Pancreas (tissue), 10 donors: ENCODE measurements at regions not wholly inside any gene's neighbourhood (a gene's known extent, or its start where the extent isn't known, plus 50 kb on each side); places are given as distances from the start of the nearest gene placed in this dataset.

Experiments
- ATAC-seq, 4 donors: fragments of 200-7000 bp; cut with Tn5 transposase; one replicate each; pipeline versions ENCODE4 v1.8.0 to v1.9.1; 2020; ENCODE audit warnings: mild to moderate bottlenecking in 4 of 4, moderate library complexity in 4 of 4
- DNase-seq, 6 donors: peaks; one replicate each; pipeline ENCODE4 v3.0.0-alpha.2; 2020
- FAIRE-seq: peaks from 2 replicates; lab custom pipeline; 2012; peaks lifted over from hg19 to GRCh38; lab: Jason Lieb, UNC
- H3K27ac ChIP-seq, 4 donors: fragments of 200-600 bp; sonication (generic); 1 replicate in 3 of 4; 2 replicates in 1 of 4; pipeline versions ENCODE4 v1.5.0 to v1.8.0; 2020
- H3K27me3 ChIP-seq, 4 donors: fragments of 200-600 bp; one replicate each; pipeline ENCODE4 v1.8.0; 2021
- H3K36me3 ChIP-seq, 3 donors: fragments of 200-600 bp; sonication (generic) in 1 of 3; one replicate each; pipeline versions ENCODE4 v1.5.0 to v1.8.0; 2020 to 2021
- H3K4me1 ChIP-seq, 3 donors: fragments of 200-600 bp; one replicate each; pipeline ENCODE4 v1.8.0; 2021
- H3K4me3 ChIP-seq, 4 donors: fragments of 200-600 bp; sonication (generic) in 2 of 4; one replicate each; pipeline versions ENCODE4 v1.5.0 to v1.8.0; 2020 to 2021
- H3K9me3 ChIP-seq, 4 donors: fragments of 200-600 bp; one replicate each; pipeline ENCODE4 v1.8.0; 2021
- WGBS, 2 donors: extraction: QIAGEN DNeasy Blood & Tissue Kit; methylation state at CpG; one replicate each; pipeline ENCODE4 v1.1.7; 2013; 5-methylcytosine and 5-hydroxymethylcytosine counted together
- intact Hi-C, 3 donors: fragments of 100-400 bp; cut with DNase I; formaldehyde crosslinking; loops; one replicate each; pipeline versions ENCODE4 v1.11.1 to v1.14.2; 2022
- TF ChIP-seq, protein P1 (sequence below), 4 donors: fragments of 200-600 bp; sonication (generic) in 3 of 4; IDR thresholded peaks; one replicate each; pipeline versions ENCODE4 v1.5.0 to v1.8.0; 2021; ENCODE audit warnings: antibody characterized with exemption in 4 of 4
- donor health status: healthy with polysubstance abuse.
- donor health status: DM: no; HTN: no; CAD: no; lungs with moderate emphysema.
- donor health status: DM: no; HTN: no; CAD: no.
- donor health status: control.
- donor health status: control.
- donor health status: Bipolar disorder and iron deficiency.
- donor health status: DM: yes; HTN: yes; CAD: no.
- donor health status: DM: no; HTN: no; CAD: no.
- donor health status: DM: no; HTN: no; CAD: no.
- donor health status: DM: yes; HTN: yes; CAD: no.

DNA sequence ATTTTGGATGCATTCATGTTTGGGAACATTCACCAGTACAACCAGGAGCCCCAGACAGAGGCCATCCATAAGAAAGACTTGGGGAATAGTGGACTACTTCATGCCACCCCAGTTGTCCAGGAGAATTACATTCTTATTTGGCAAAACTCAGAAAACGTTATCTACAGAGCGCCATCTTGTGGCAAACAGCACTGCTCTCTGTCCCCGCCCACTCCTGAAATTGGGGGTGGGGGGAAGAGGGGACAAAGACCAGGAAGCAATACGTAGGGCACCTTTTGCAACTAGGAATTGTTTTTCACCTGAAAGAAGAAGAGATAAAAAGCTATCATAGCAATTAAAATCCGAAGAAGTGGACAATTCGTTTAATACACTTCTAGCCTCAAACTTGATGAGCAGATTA, 134.6 kb upstream of the MGMT start:
- WGBS, 2 donors: 16 to 21% methylated on average over 6 of the region's 6 CpGs
- TF ChIP-seq, protein P1, sequence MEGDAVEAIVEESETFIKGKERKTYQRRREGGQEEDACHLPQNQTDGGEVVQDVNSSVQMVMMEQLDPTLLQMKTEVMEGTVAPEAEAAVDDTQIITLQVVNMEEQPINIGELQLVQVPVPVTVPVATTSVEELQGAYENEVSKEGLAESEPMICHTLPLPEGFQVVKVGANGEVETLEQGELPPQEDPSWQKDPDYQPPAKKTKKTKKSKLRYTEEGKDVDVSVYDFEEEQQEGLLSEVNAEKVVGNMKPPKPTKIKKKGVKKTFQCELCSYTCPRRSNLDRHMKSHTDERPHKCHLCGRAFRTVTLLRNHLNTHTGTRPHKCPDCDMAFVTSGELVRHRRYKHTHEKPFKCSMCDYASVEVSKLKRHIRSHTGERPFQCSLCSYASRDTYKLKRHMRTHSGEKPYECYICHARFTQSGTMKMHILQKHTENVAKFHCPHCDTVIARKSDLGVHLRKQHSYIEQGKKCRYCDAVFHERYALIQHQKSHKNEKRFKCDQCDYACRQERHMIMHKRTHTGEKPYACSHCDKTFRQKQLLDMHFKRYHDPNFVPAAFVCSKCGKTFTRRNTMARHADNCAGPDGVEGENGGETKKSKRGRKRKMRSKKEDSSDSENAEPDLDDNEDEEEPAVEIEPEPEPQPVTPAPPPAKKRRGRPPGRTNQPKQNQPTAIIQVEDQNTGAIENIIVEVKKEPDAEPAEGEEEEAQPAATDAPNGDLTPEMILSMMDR (IDR thresholded peaks at IDR 0.05): peak in 2 of 4 donors; percentile 6 to 7
- intact Hi-C loops: no loop called here
- H3K9me3 ChIP-seq: no peaks in the 10 kb centered on the region
- DNase-seq: no peak
- no peaks in the 10 kb centered on the region for H3K36me3 ChIP-seq
- no peak overlapping the region for H3K4me3 ChIP-seq
- no peak overlapping the region for H3K27ac ChIP-seq
- peaks cover 0 to 7% (median 0%) of the 10 kb centered on the region in 4 donors for H3K27me3 ChIP-seq
- FAIRE-seq: no peak
- no peak for ATAC-seq
- no peaks in the 10 kb centered on the region for H3K4me1 ChIP-seq

GRCh38 chr10:129333706-129334105, 133.3 kb upstream of the MGMT start:
- H3K4me3 ChIP-seq: no peak overlapping the region
- no peaks in the 10 kb centered on the region for H3K36me3 ChIP-seq
- H3K27ac ChIP-seq: no peak overlapping the region
- ATAC-seq: no peak
- H3K9me3 ChIP-seq: no peaks in the 10 kb centered on the region
- no peak for DNase-seq
- FAIRE-seq: no peak
- no peaks in the 10 kb centered on the region for H3K4me1 ChIP-seq
- peaks cover 0 to 7% (median 0%) of the 10 kb centered on the region in 4 donors for H3K27me3 ChIP-seq
- TF ChIP-seq, protein P1 (IDR thresholded peaks at IDR 0.05): no peak
- WGBS, 2 donors: 68 to 77% methylated on average over 8 of the region's 8 CpGs
- intact Hi-C loops: no loop called here

DNA sequence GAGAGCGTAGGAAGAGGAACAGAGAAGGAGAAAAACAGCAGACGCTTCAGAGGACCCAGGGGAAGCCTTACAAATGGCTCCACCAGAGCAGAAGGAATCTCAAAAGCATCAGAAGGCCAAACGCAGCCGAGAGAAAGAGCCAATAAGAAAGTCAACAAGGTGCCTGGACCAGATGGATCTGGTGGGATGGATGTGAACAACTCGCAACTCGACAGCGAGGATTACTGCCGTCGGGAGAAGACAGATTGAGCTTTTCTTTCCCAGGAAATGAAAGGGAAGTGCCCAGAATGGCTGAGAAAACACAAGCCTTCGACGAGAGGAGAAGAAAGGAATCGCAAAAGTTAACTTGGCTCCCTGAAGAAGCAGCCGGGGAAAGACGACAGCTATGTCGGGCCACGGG, 132.8 kb upstream of the MGMT start:
- intact Hi-C loops: no loop called here
- TF ChIP-seq, protein P1 (IDR thresholded peaks at IDR 0.05): no peak
- WGBS, 2 donors: 56 to 60% methylated on average over 16 of the region's 16 CpGs
- Histone ChIP-seq H3K4me1 (no peaks in the 10 kb centered on the region), H3K27ac (no peak overlapping the region), H3K36me3 (no peaks in the 10 kb centered on the region), H3K4me3 (no peak overlapping the region), H3K9me3 (no peaks in the 10 kb centered on the region), H3K27me3 (peaks cover 0 to 7% (median 0%) of the 10 kb centered on the region in 4 donors)
- no peak for ATAC-seq
- no peak for FAIRE-seq
- DNase-seq: no peak

- intact Hi-C loops: no loop called here
- 55 to 70% methylated on average over 4 of the region's 4 CpGs for WGBS, 2 donors
- no peaks in the 10 kb centered on the region for H3K9me3 ChIP-seq
- DNase-seq: no peak
- TF ChIP-seq, protein P1 (IDR thresholded peaks at IDR 0.05): no peak
- peaks cover 0 to 7% (median 0%) of the 10 kb centered on the region in 4 donors for H3K27me3 ChIP-seq
- ATAC-seq: no peak
- H3K36me3 ChIP-seq: no peaks in the 10 kb centered on the region
- H3K27ac ChIP-seq: no peak overlapping the region
- H3K4me1 ChIP-seq: no peaks in the 10 kb centered on the region
- FAIRE-seq: no peak
- H3K4me3 ChIP-seq: no peak overlapping the region
Measured at GRCh38 chr10:129335396-129335795, 131.6 kb upstream of the MGMT start.

DNA sequence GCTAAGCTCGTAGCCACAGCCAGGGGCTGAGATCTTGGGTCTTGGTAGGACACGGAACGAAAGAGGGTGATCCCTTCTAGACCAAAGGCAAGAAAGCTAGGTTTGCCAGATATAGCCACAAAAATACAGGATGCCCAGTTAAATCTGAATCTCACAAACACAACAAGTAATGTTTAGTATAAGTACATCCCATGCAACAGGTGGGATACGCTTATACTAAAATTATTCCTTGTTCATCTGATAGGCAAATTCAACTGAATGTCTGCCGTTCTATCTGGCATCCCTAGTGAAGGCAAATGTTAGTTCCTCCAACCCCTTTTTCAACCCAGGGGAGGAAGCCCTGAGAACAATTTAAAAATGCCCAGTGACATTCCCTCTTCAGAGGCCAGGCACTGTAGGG, 131.1 kb upstream of the MGMT start:
- FAIRE-seq: no peak
- H3K4me3 ChIP-seq: no peak overlapping the region
- no peak for DNase-seq
- H3K27me3 ChIP-seq: peaks cover 0 to 7% (median 0%) of the 10 kb centered on the region in 4 donors
- H3K9me3 ChIP-seq: no peaks in the 10 kb centered on the region
- no peak for ATAC-seq
- no peak overlapping the region for H3K27ac ChIP-seq
- H3K4me1 ChIP-seq: no peaks in the 10 kb centered on the region
- TF ChIP-seq, protein P1 (IDR thresholded peaks at IDR 0.05): no peak
- H3K36me3 ChIP-seq: no peaks in the 10 kb centered on the region
- intact Hi-C loops: no loop called here
- whole genome bisulfite sequencing, 2 donors: 72 to 77% methylated on average over 5 of the region's 5 CpGs
